ENCODE measurements at regions not wholly inside any gene's neighbourhood (a gene's known extent, or its start where the extent isn't known, plus 50 kb on each side); places are given as distances from the start of the nearest gene placed in this dataset.

GRCh38 chr3:78304115-78304514, 1264.2 kb downstream of the ROBO2 start:
- Histone ChIP-seq H3K4me3 (no peak overlapping the region), H3K4me1 (no peaks in the 10 kb centered on the region), H3K36me3 (no peaks in the 10 kb centered on the region), H3K27ac (no peak overlapping the region), H3K27me3 (no peaks in the 10 kb centered on the region), H3K9me3 (no peaks in the 10 kb centered on the region)
- intact Hi-C loops (cut with DNase I; ENCODE audit: low total_unique reads) (no loop called here), in situ Hi-C loops (cut with MboI; ENCODE audit: low pct_ligation_motif_present in 1 of 4, low pct_unique_long_range_greater_than_20kb in 1 of 4, low sequenced_read_pairs in 3 of 4) (no loop called here)
- TF ChIP-seq CTCF (IDR thresholded peaks at IDR 0.05) (no peak), POLR2A (IDR thresholded peaks at IDR 0.05) (no peak), EP300 (IDR thresholded peaks at IDR 0.05; ENCODE audit: low read depth) (no peak), POLR2AphosphoS5 (IDR thresholded peaks at IDR 0.05) (no peak)
- WGBS, 2 donors (ENCODE audit: low coverage in 1 of 2) = 68 to 70% methylated on average over 2 of the region's 2 CpGs
- DNase-seq = no peak

DNA sequence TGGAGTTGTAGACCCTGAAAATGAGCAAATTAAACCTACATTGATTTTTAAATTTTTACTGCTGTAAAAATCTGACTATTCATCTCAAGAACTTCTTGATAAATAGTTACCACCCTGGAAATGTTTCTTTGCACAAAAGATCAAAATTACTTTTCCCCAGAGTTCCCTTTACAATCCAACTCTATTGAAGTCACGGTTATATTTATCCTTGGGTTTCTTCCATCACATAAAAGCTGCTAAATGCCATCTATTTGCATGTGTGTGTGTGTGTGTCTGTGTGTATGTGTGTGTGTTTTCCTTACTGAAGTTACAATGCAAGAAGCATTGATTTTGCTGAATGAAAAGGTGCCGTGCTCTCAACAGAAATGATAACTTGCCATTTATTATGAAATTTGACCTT, 1273.0 kb downstream of the ROBO2 start:
- TF ChIP-seq POLR2AphosphoS5 (IDR thresholded peaks at IDR 0.05) (no peak), CTCF (IDR thresholded peaks at IDR 0.05) (no peak), POLR2A (IDR thresholded peaks at IDR 0.05) (no peak), EP300 (IDR thresholded peaks at IDR 0.05; ENCODE audit: low read depth) (no peak)
- H3K4me1 ChIP-seq = no peaks in the 10 kb centered on the region
- no peaks in the 10 kb centered on the region for H3K36me3 ChIP-seq
- no peak for DNase-seq
- no peak overlapping the region for H3K4me3 ChIP-seq
- intact Hi-C loops (cut with DNase I; ENCODE audit: low total_unique reads) = no loop called here
- H3K9me3 ChIP-seq = no peaks in the 10 kb centered on the region
- H3K27ac ChIP-seq = no peak overlapping the region
- H3K27me3 ChIP-seq = no peaks in the 10 kb centered on the region
- in situ Hi-C loops (cut with MboI; ENCODE audit: low pct_ligation_motif_present in 1 of 4, low pct_unique_long_range_greater_than_20kb in 1 of 4, low sequenced_read_pairs in 3 of 4) = no loop called here
- WGBS, 2 donors (ENCODE audit: low coverage in 1 of 2) = 71 to 79% methylated on average over 2 of the region's 2 CpGs

GRCh38 chr3:78313332-78313731, 1273.4 kb downstream of the ROBO2 start:
- H3K36me3 ChIP-seq = no peaks in the 10 kb centered on the region
- WGBS, 2 donors (ENCODE audit: low coverage in 1 of 2) = 62 to 100% methylated on average over 1 of the region's 1 CpG
- no peaks in the 10 kb centered on the region for H3K27me3 ChIP-seq
- intact Hi-C loops (cut with DNase I; ENCODE audit: low total_unique reads) (no loop called here), in situ Hi-C loops (cut with MboI; ENCODE audit: low pct_ligation_motif_present in 1 of 4, low pct_unique_long_range_greater_than_20kb in 1 of 4, low sequenced_read_pairs in 3 of 4) (no loop called here)
- no peak for DNase-seq
- no peaks in the 10 kb centered on the region for H3K9me3 ChIP-seq
- TF ChIP-seq POLR2A (IDR thresholded peaks at IDR 0.05) (no peak), POLR2AphosphoS5 (IDR thresholded peaks at IDR 0.05) (no peak), EP300 (IDR thresholded peaks at IDR 0.05; ENCODE audit: low read depth) (no peak), CTCF (IDR thresholded peaks at IDR 0.05) (no peak)
- no peak overlapping the region for H3K27ac ChIP-seq
- H3K4me3 ChIP-seq = no peak overlapping the region
- H3K4me1 ChIP-seq = no peaks in the 10 kb centered on the region

DNA sequence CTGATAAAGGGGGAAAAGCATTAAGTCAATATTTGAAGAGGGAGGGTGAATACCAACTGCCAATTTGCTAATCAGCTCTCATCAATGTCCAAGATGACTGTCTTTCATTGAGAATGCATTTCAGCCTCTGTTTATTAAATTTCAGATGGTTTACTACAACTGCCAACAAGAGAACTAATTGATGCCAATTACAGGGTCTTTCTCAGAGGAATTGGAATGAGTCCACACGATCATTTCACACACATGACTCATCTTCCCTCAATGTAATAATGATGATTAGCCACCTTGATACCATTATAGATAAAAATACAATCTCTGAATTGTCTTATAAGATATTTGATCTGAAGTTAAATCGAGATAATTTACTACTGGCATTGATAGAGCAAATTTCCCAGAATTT, 1274.4 kb downstream of the ROBO2 start:
- TF ChIP-seq CTCF (IDR thresholded peaks at IDR 0.05) (no peak), POLR2AphosphoS5 (IDR thresholded peaks at IDR 0.05) (no peak)
- no peak overlapping the region for H3K27ac ChIP-seq
- WGBS, 2 donors (ENCODE audit: low coverage in 1 of 2) = 54 to 60% methylated on average over 2 of the region's 2 CpGs
- H3K4me3 ChIP-seq = no peak overlapping the region
- no peaks in the 10 kb centered on the region for H3K9me3 ChIP-seq
- intact Hi-C loops (cut with DNase I; ENCODE audit: low total_unique reads) = no loop called here
- in situ Hi-C loops (cut with MboI; ENCODE audit: low pct_ligation_motif_present in 1 of 4, low pct_unique_long_range_greater_than_20kb in 1 of 4, low sequenced_read_pairs in 3 of 4) = no loop called here
- H3K36me3 ChIP-seq = no peaks in the 10 kb centered on the region
- no peak for DNase-seq
- H3K27me3 ChIP-seq = no peaks in the 10 kb centered on the region
- H3K4me1 ChIP-seq = no peaks in the 10 kb centered on the region

Measured in transverse colon (tissue), 4 donors.